ENCODE measurements at regions not wholly inside any gene's neighbourhood (a gene's known extent, or its start where the extent isn't known, plus 50 kb on each side); places are given as distances from the start of the nearest gene placed in this dataset.

DNA sequence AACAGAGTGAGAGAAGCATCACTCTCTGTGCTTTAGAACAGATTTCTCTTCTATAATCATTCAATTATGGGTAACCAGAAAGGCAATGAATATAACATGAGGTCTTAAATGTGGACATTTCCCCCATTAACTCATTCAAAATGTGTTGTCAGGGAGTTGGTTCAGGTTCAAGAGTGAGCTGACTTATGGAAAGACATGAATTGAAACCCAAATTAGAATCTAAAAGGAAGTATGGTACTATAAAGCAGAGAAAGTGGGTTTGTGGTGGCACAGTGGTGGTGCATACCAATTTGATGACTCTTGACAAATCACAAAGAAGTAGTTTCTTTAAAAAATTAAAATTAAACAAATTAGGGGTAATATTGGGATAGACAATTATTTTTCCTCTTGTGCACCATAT is 114.6 kb upstream of the MEOX2 start:
- Histone ChIP-seq H3K27me3 (ENCODE audit: control insufficient read depth in 1 of 2, insufficient read depth in 2 of 2, low read length in 2 of 2) (no peaks in the 10 kb centered on the region), H3K4me3 (ENCODE audit: low read depth in 1 of 2, low read length in 2 of 2) (no peak overlapping the region), H3K9me3 (ENCODE audit: control insufficient read depth in 1 of 2, low read length in 2 of 2) (no peaks in the 10 kb centered on the region), H3K9ac (ENCODE audit: low read depth in 1 of 2, low read length in 2 of 2) (no peak overlapping the region), H3K36me3 (ENCODE audit: control insufficient read depth in 1 of 2, insufficient read depth in 2 of 2, low read length in 2 of 2) (no peaks in the 10 kb centered on the region), H3K4me1 (ENCODE audit: control insufficient read depth in 1 of 2, insufficient read depth in 2 of 2, low read length in 2 of 2) (no peaks in the 10 kb centered on the region), H3K27ac (ENCODE audit: low read depth, low read length) (no peak overlapping the region)

DNA sequence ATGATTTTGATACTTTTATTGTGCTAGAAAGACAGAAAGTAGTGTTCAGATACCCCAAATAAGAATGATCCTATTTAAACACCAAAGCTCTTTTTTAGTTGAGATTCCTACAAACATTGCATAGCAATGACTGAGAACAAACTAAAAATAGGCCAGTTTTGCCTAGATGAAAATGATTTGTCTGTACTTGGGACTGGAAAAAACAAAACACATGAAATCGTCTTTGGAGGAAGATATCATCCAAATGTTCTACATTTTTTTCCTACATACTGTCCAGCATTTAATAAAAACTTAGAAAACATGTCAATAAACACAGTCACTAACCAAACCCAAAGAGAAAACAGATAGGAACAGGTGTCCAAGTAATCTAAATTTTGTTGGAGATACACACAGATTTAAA is 111.6 kb upstream of the MEOX2 start:
- Histone ChIP-seq H3K27me3 (ENCODE audit: control insufficient read depth in 1 of 2, insufficient read depth in 2 of 2, low read length in 2 of 2) (no peaks in the 10 kb centered on the region), H3K27ac (ENCODE audit: low read depth, low read length) (no peak overlapping the region), H3K36me3 (ENCODE audit: control insufficient read depth in 1 of 2, insufficient read depth in 2 of 2, low read length in 2 of 2) (no peaks in the 10 kb centered on the region), H3K9me3 (ENCODE audit: control insufficient read depth in 1 of 2, low read length in 2 of 2) (no peaks in the 10 kb centered on the region), H3K4me1 (ENCODE audit: control insufficient read depth in 1 of 2, insufficient read depth in 2 of 2, low read length in 2 of 2) (no peaks in the 10 kb centered on the region), H3K9ac (ENCODE audit: low read depth in 1 of 2, low read length in 2 of 2) (no peak overlapping the region), H3K4me3 (ENCODE audit: low read depth in 1 of 2, low read length in 2 of 2) (no peak overlapping the region)

DNA sequence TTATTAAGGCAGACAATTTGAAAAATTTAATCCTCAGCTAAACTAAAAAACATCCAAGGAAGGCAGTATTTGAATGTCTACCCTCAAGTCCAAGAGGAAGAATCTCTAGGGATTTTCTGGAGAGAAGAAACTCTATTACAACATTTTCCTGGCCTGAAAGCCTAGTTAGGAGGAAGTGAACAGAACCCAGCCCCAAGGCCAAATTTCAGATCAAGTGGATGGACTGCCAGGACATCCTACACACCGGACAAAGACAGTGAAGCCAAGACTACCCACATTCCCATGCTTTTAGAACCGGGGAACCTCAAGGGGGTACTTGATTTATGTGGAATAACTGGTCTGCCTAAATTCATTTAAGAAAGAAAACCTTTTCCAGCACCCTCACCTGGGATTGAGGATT is 108.9 kb upstream of the MEOX2 start:
- Histone ChIP-seq H3K9ac (ENCODE audit: low read depth in 1 of 2, low read length in 2 of 2) (no peak overlapping the region), H3K27ac (ENCODE audit: low read depth, low read length) (no peak overlapping the region), H3K36me3 (ENCODE audit: control insufficient read depth in 1 of 2, insufficient read depth in 2 of 2, low read length in 2 of 2) (no peaks in the 10 kb centered on the region), H3K4me3 (ENCODE audit: low read depth in 1 of 2, low read length in 2 of 2) (no peak overlapping the region), H3K9me3 (ENCODE audit: control insufficient read depth in 1 of 2, low read length in 2 of 2) (no peaks in the 10 kb centered on the region), H3K4me1 (ENCODE audit: control insufficient read depth in 1 of 2, insufficient read depth in 2 of 2, low read length in 2 of 2) (no peaks in the 10 kb centered on the region), H3K27me3 (ENCODE audit: control insufficient read depth in 1 of 2, insufficient read depth in 2 of 2, low read length in 2 of 2) (no peaks in the 10 kb centered on the region)

DNA sequence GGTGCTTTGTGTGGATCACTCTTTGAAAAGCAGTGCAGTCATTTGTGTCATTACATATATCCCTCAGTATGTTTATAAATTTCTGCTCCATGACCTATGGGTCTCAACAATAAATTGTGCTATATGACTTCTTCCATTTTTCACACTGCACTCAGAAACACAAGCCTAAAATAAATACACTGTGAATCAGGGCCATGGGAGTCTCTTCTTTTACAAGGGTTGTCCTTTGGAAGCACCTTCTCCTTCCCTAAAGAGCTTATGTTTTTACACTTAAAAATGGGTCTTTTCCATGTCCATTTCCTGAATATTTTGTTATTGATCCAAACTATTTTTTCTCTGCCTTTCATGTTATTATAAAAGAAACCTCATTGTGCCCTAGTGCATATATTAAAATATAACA is 108.3 kb upstream of the MEOX2 start:
- Histone ChIP-seq H3K9ac (ENCODE audit: low read depth in 1 of 2, low read length in 2 of 2) (no peak overlapping the region), H3K4me1 (ENCODE audit: control insufficient read depth in 1 of 2, insufficient read depth in 2 of 2, low read length in 2 of 2) (no peaks in the 10 kb centered on the region), H3K27ac (ENCODE audit: low read depth, low read length) (no peak overlapping the region), H3K27me3 (ENCODE audit: control insufficient read depth in 1 of 2, insufficient read depth in 2 of 2, low read length in 2 of 2) (no peaks in the 10 kb centered on the region), H3K9me3 (ENCODE audit: control insufficient read depth in 1 of 2, low read length in 2 of 2) (no peaks in the 10 kb centered on the region), H3K4me3 (ENCODE audit: low read depth in 1 of 2, low read length in 2 of 2) (no peak overlapping the region), H3K36me3 (ENCODE audit: control insufficient read depth in 1 of 2, insufficient read depth in 2 of 2, low read length in 2 of 2) (no peaks in the 10 kb centered on the region)

DNA sequence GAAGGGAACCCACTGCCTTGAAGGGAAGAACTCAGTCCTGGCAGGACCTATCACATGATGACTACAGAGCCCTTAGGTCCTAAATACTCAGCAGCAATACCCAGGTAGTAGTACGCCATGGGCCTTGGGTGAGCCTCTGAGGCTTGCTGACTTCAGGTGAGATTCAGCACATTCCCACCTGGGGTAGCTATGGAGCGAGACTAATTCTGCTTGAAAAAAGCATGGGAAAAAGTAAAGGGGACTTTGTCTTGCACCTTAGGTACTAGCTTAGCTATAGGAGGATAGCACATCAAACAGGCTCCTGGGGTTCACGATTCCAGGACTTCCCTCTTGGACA is 98.2 kb upstream of the MEOX2 start:
- Histone ChIP-seq H3K27me3 (ENCODE audit: control insufficient read depth in 1 of 2, insufficient read depth in 2 of 2, low read length in 2 of 2) (no peaks in the 10 kb centered on the region), H3K9me3 (ENCODE audit: control insufficient read depth in 1 of 2, low read length in 2 of 2) (no peaks in the 10 kb centered on the region), H3K36me3 (ENCODE audit: control insufficient read depth in 1 of 2, insufficient read depth in 2 of 2, low read length in 2 of 2) (no peaks in the 10 kb centered on the region), H3K4me3 (ENCODE audit: low read depth in 1 of 2, low read length in 2 of 2) (no peak overlapping the region), H3K9ac (ENCODE audit: low read depth in 1 of 2, low read length in 2 of 2) (no peak overlapping the region), H3K4me1 (ENCODE audit: control insufficient read depth in 1 of 2, insufficient read depth in 2 of 2, low read length in 2 of 2) (no peaks in the 10 kb centered on the region), H3K27ac (ENCODE audit: low read depth, low read length) (no peak overlapping the region)

DNA sequence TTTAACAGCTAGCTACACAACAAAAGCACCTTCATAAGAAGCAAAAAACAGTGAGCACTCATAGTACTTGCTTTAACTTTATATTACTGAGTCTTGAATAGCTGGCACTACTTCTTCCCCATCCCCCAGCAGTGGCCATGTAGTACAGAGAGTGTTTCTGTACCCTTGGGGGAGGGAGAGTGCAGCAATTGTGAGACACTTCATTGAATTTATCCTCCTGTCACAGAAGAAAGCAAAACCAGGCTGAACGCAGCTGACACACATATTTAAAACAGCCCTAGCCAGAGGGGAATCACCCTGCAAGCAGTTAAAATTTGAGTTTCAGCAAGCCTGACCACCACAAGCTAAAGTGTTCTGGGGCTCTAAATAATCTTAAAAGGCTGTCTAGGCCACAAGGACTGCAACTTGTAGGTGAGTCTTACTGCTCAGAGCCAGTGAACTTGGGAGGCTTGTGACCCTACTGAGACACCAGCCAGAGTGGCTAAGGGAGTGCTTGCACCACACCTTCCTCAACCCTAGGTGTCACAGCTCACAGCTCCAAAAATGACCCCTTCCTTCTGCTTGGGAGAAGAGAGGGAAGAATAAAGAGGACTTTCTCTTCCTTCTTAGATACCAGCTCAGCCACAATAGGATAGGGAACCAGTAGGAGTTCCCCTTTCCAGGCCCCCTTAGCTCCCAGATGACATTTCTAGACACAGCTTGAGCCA is 97.7 kb upstream of the MEOX2 start:
- Histone ChIP-seq H3K27me3 (ENCODE audit: control insufficient read depth in 1 of 2, insufficient read depth in 2 of 2, low read length in 2 of 2) (no peaks in the 10 kb centered on the region), H3K9me3 (ENCODE audit: control insufficient read depth in 1 of 2, low read length in 2 of 2) (no peaks in the 10 kb centered on the region), H3K27ac (ENCODE audit: low read depth, low read length) (no peak overlapping the region), H3K36me3 (ENCODE audit: control insufficient read depth in 1 of 2, insufficient read depth in 2 of 2, low read length in 2 of 2) (no peaks in the 10 kb centered on the region), H3K9ac (ENCODE audit: low read depth in 1 of 2, low read length in 2 of 2) (no peak overlapping the region), H3K4me3 (ENCODE audit: low read depth in 1 of 2, low read length in 2 of 2) (no peak overlapping the region), H3K4me1 (ENCODE audit: control insufficient read depth in 1 of 2, insufficient read depth in 2 of 2, low read length in 2 of 2) (no peaks in the 10 kb centered on the region)

DNA sequence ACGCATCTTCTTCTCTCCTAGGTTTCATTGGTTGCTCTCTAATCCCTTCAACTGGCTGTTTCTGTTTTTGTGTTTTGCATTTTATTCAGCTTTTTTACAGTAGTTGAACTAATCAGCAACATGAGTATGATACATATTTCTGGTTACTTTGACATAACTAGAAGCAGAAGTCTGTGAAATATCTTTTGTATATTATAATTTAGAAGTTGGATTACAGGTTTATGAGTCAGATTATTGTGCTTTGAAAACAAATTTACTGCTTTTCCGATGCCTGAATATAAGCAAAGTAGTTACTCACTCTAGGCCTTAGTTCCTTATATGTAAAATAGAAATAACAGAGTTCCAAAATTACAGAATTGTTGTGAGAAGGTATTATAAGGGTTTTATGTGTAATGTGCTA is 96.2 kb upstream of the MEOX2 start:
- H3K27ac ChIP-seq (ENCODE audit: low read depth, low read length) = no peak overlapping the region
- no peak overlapping the region for H3K4me3 ChIP-seq (ENCODE audit: low read depth in 1 of 2, low read length in 2 of 2)
- no peaks in the 10 kb centered on the region for H3K36me3 ChIP-seq (ENCODE audit: control insufficient read depth in 1 of 2, insufficient read depth in 2 of 2, low read length in 2 of 2)
- H3K4me1 ChIP-seq (ENCODE audit: control insufficient read depth in 1 of 2, insufficient read depth in 2 of 2, low read length in 2 of 2) = no peaks in the 10 kb centered on the region
- no peak overlapping the region for H3K9ac ChIP-seq (ENCODE audit: low read depth in 1 of 2, low read length in 2 of 2)
- H3K27me3 ChIP-seq (ENCODE audit: control insufficient read depth in 1 of 2, insufficient read depth in 2 of 2, low read length in 2 of 2) = no peaks in the 10 kb centered on the region
- H3K9me3 ChIP-seq (ENCODE audit: control insufficient read depth in 1 of 2, low read length in 2 of 2) = no peaks in the 10 kb centered on the region

DNA sequence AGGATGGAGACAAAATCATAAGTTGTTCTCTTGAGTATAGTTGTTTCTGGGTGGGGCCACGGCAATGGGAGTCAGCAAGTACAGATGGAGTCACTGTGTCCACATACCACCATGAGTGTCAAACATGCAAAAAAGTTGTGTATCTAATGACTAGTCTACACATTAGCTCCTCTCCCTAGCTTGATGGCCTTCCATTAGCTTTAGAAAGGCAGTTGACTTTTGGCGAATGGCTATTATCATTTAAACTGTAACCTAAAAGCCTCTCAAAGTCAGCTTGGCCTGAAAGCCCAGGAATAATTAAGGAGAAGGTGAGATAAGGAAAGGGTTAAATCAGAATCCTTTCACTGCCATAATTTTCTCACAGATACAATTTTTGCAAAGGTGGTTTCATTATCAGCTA is 95.5 kb upstream of the MEOX2 start:
- Histone ChIP-seq H3K9me3 (ENCODE audit: control insufficient read depth in 1 of 2, low read length in 2 of 2) (no peaks in the 10 kb centered on the region), H3K36me3 (ENCODE audit: control insufficient read depth in 1 of 2, insufficient read depth in 2 of 2, low read length in 2 of 2) (no peaks in the 10 kb centered on the region), H3K9ac (ENCODE audit: low read depth in 1 of 2, low read length in 2 of 2) (no peak overlapping the region), H3K4me1 (ENCODE audit: control insufficient read depth in 1 of 2, insufficient read depth in 2 of 2, low read length in 2 of 2) (no peaks in the 10 kb centered on the region), H3K4me3 (ENCODE audit: low read depth in 1 of 2, low read length in 2 of 2) (no peak overlapping the region), H3K27ac (ENCODE audit: low read depth, low read length) (no peak overlapping the region), H3K27me3 (ENCODE audit: control insufficient read depth in 1 of 2, insufficient read depth in 2 of 2, low read length in 2 of 2) (no peaks in the 10 kb centered on the region)

DNA sequence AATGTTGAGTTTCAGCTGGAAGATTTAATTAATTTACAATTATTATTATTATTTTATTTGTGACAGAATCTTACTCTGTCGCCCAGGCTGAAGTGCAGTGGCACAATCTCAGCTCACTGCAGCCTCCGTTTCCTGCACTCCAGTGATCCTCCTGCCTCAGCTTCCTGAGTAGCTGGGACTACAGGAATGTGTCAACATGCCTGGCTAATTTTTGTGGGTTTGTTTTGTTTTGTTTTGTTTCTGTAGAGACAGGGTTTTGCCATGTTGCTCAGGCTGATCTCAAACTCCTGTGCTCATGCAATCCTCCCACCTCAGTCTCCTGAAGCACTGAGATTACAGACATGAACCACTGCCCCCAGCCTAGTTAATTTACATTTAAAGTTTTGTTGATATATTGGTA is 93.8 kb upstream of the MEOX2 start:
- H3K9me3 ChIP-seq (ENCODE audit: control insufficient read depth in 1 of 2, low read length in 2 of 2) = no peaks in the 10 kb centered on the region
- no peaks in the 10 kb centered on the region for H3K4me1 ChIP-seq (ENCODE audit: control insufficient read depth in 1 of 2, insufficient read depth in 2 of 2, low read length in 2 of 2)
- H3K27me3 ChIP-seq (ENCODE audit: control insufficient read depth in 1 of 2, insufficient read depth in 2 of 2, low read length in 2 of 2) = no peaks in the 10 kb centered on the region
- H3K27ac ChIP-seq (ENCODE audit: low read depth, low read length) = no peak overlapping the region
- H3K9ac ChIP-seq (ENCODE audit: low read depth in 1 of 2, low read length in 2 of 2) = no peak overlapping the region
- no peaks in the 10 kb centered on the region for H3K36me3 ChIP-seq (ENCODE audit: control insufficient read depth in 1 of 2, insufficient read depth in 2 of 2, low read length in 2 of 2)
- H3K4me3 ChIP-seq (ENCODE audit: low read depth in 1 of 2, low read length in 2 of 2) = no peak overlapping the region

DNA sequence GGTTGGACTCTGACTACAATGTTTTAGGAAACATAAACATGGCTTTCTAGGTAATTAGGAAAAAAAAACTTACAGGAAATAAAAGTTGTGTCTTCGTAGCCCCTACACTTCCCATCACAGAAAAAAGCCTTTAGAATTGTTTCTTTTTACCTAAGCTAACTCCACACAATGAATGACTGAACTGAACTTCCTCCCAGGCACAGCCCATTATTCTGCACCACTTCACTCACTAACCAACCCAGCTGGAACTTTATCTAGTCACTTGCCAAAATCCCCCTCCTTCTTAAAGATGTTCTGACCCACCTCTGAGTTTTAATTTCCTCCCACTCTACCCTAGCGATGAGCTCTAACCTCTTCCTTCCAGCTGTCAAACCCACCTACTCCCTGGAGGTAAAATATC is 91.7 kb upstream of the MEOX2 start:
- no peak overlapping the region for H3K4me3 ChIP-seq (ENCODE audit: low read depth in 1 of 2, low read length in 2 of 2)
- H3K36me3 ChIP-seq (ENCODE audit: control insufficient read depth in 1 of 2, insufficient read depth in 2 of 2, low read length in 2 of 2) = no peaks in the 10 kb centered on the region
- no peaks in the 10 kb centered on the region for H3K4me1 ChIP-seq (ENCODE audit: control insufficient read depth in 1 of 2, insufficient read depth in 2 of 2, low read length in 2 of 2)
- no peaks in the 10 kb centered on the region for H3K27me3 ChIP-seq (ENCODE audit: control insufficient read depth in 1 of 2, insufficient read depth in 2 of 2, low read length in 2 of 2)
- H3K9ac ChIP-seq (ENCODE audit: low read depth in 1 of 2, low read length in 2 of 2) = no peak overlapping the region
- H3K9me3 ChIP-seq (ENCODE audit: control insufficient read depth in 1 of 2, low read length in 2 of 2) = no peaks in the 10 kb centered on the region
- no peak overlapping the region for H3K27ac ChIP-seq (ENCODE audit: low read depth, low read length)

DNA sequence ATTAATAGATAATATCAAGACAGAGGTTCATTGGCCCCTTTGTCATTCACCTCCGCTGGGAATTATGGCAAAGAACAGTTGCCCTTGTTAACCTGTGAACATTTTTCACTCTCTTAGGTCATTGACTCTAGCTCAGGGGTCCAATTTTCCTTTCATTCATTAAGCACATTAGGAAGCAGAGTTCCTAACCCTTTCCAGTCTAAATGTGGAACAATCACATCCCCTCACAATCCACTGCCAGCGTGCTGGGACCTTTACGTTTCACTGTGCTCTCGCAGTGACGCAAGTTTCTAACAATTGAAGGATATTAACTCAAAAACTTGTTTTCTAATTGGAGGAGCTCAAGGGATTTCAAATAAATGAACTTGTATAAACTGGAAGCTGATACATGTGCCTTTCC is 79.3 kb upstream of the MEOX2 start:
- Histone ChIP-seq H3K27ac (ENCODE audit: low read depth, low read length) (no peak overlapping the region), H3K36me3 (ENCODE audit: control insufficient read depth in 1 of 2, insufficient read depth in 2 of 2, low read length in 2 of 2) (no peaks in the 10 kb centered on the region)

More for the DNA sequence above, 79.3 kb upstream of the MEOX2 start:
- Histone ChIP-seq H3K27me3 (ENCODE audit: control insufficient read depth in 1 of 2, insufficient read depth in 2 of 2, low read length in 2 of 2) (no peaks in the 10 kb centered on the region), H3K4me1 (ENCODE audit: control insufficient read depth in 1 of 2, insufficient read depth in 2 of 2, low read length in 2 of 2) (peaks cover 0 to 4% of the 10 kb centered on the region in 2 donors), H3K9me3 (ENCODE audit: control insufficient read depth in 1 of 2, low read length in 2 of 2) (no peaks in the 10 kb centered on the region), H3K9ac (ENCODE audit: low read depth in 1 of 2, low read length in 2 of 2) (no peak overlapping the region), H3K4me3 (ENCODE audit: low read depth in 1 of 2, low read length in 2 of 2) (no peak overlapping the region)

Data from duodenal mucosa (tissue), 2 donors.